SKM-1 (cell line): ENCODE measurements at regions not wholly inside any gene's neighbourhood (a gene's known extent, or its start where the extent isn't known, plus 50 kb on each side); places are given as distances from the start of the nearest gene placed in this dataset.
A peak's percentile ranks its signal among the peaks of the same experiment; 100 is the strongest.

Experiments
- DNase-seq: peaks from one replicate; lab custom pipeline; 2025; ENCODE audit not compliant: unreplicated experiment; lab: John Stamatoyannopoulos, UW

DNA sequence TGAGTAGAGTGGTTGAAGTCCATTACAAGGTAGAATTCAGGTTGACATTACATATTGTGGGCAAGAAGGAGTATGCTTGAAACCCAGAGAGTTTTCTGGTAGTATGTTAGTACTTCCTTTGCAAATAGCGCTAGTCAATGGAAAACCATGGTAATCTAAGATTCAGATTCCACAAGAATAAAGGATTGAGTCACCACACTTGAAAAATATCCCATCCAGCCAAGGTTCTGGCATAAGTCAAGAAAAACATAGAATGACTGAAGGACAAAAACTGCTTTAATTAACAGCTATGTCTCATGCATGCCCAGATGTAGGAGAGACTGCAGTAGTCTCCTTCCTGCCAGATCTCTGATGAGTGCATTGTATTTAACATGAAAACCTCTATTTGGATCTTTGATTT, 469.8 kb downstream of the BMP2 start:
- no peak for DNase-seq

DNA sequence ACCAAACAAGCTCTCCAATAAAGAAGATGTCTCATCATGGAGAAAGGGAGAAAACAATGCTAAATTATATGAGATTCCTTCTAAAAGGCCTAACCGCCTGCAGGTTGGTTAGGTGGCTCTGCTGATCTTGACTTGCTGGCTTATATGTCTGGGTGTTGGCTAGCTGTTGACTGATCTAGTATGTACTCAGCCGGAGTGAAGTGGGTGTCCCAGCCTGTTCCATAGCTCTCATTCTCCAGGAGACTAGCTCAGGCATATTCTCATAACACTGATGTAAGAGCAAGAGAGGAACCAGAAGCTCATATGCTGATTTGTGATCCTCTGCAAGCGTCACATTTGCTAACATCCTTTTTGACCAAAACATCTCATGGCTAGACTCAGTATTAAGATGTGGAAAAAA, 473.0 kb downstream of the BMP2 start:
- no peak for DNase-seq

DNA sequence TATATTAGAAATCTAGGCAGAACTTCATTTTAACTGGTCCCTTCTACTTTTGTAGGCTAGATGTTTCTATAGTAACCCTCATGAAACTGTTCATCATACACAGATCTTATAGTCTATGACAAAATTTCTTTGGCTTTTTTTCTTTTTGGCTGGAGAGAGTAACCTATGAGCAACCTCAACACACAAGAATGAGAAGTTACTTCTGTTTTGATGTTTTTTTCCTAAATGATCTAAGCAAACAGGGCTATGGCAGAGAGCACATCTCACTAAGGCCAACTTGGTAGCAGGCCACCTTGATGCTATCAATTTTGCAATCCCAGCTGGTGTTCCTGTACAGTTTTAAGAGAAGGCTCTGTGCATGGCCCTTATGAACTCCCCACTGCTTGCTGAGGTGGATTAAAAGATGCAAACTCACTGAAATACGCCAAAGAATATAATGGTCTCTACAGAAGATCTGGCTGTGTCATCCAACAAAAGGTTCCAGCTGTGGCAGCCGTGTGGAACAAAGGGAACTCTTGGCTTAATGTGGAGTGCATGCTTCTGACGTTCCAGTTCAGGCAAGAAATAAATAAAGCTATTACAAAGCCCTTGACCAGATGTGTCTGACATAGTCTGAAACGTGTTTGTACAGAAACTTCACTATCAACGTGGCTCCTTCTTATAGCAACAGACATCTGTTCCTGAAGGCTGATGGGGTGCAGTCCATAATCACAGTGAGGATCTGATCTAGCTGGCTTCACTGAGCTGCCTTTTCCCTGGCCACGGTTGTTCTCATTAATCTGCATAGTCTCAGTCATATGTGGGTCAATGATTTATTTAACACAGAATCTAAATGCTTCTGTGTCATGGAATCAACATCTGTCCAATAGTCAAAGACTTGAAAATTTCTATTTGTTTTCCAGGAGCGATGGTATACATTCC, 481.1 kb downstream of the BMP2 start:
- DNase-seq = no peak

DNA sequence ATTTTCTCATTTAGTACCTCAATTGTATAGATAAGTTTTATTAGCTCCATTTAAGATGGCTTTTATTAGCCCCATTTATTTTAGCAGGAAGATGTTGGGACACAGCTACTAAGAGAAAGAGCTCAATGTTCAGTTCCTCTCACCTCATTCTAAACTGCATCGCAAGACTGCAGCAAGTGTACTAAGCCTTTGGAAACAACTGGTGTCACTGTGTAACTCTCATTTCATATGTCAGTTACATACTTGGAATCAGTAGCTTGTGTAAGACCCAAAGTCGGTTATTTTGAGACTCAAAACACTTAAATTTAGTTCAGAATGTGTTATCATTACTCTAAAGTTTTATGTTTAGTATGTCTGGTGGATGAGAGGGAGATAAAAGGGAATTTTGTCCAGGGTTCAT, 482.9 kb downstream of the BMP2 start:
- no peak for DNase-seq

DNA sequence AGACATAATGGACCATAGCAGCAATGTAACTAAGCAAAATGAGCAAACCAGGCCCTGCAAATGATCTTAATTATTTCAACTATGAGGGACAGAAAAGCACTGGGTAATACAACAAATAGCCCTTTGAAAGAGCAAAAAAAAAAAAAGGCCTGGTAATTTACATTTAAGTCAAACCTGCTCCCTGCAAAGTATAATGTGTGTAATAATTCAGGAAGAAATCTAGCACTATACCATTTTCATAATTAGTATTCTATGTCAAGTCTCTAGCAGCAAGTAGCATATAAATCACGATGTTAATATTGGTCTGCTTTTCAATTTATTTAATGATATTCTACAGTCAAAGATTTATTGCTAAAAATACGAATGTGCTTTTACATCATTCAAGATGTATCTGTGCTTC, 489.6 kb downstream of the BMP2 start:
- DNase-seq = no peak

DNA sequence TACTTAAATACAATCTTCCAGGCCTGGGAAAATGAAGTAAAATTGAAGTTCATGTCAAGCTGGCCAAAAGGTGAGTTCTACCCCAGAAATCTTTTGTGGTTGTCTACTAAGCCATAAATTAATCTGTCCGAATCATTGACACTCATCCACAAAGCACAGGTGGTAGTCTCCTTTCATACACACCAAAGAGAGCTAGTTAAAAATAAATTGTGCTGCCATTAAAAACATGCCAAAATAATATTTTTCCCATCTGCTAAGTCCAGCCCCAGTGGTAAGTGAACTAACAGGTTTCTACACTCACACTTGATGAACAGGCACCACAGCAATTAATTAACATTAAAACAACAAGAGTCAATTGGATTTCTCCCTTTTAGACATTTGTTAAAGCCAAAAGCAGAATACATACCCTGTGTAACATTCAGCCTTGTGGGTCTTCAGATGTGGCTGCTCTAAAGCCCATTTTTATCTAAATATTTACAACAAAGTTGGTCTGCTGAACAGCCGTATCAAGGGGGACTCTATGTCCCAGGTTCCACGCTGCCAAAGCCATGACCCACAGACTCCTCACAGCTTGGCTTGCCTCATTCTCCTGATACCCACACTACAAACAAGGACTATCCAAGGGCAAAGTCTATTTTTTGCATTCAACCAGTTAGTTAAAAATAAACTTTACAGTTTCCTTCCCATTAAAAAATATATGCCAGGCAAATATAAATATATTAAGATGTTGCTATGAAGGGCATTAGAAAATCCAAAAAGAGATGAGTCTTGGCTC, 490.4 kb downstream of the BMP2 start:
- DNase-seq = no peak

DNA sequence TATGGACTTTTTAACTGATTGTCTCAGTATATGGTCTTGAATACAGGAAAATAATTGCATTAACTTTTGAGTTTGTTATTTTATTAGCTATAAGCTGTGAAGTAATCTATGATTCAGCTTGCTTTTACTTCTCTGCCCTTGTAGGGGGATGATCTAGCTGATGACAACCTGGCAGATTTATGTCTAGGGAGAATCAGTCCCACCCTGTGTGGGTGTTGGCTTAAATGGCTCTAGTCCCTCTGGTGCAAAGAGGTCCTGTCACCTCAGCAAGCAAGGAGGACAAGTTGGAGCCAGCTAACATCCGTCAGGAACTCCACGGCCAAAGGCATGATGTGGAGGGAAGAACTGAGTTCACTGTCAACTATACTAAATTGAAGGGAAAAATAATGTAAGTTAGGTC, 495.3 kb downstream of the BMP2 start:
- DNase-seq = no peak

DNA sequence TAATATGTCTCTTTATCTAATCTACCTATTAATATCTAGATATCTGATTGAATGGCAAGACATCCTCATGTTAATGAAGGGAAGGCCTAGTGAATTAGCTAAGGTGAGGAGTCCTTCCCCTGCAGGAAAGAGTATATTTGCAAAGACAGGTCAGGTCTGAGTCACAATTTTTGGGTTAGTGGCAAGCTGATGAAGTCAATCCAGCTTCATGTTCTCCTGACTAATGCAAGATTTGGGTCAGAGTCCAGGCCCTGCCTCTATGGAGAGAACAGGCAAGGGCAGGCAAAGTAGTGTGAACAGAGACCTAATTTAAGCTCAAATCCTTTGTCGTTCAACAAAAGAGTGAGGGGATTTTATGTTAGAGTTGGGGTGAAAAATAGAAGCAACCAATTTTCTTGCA, 496.7 kb downstream of the BMP2 start:
- no peak for DNase-seq

DNA sequence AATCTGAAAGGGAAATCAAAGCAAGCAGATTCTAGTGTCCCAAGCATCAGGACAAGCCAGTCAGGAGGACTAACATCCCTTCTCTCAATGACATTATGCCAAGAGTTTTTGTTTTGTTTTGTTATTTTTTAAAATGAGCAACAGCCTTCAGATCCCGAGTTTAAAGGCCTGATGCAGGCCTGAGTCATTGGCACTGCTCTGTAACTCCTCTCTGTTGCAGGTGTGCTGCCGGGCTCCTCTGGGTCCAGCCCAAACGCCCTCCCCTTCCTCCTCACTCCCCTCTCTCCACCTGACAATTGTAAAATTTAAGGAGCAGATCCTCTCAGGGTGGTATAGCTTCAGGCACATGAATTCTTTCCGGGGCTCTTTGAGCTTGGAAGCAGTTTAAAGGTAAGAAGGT, 502.0 kb downstream of the BMP2 start:
- no peak for DNase-seq

DNA sequence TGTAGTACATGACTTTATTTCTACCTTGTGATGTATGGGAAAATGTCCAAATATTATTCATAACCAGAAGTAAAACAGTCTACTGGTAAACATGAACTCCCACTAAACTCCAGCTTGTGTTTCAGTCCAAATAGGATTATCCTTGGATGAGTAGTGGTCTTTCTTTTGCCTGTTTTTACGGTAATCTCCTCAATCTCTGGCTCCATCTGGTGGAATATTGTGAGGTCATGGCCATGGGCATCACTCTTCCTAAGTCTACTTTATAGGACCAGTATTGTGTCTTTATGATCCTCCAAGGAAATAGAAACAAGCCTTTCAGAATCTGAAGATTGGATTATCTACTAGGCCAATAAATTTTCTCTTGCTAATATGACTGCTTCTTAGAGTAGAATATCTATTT, 505.0 kb downstream of the BMP2 start:
- no peak for DNase-seq

DNA sequence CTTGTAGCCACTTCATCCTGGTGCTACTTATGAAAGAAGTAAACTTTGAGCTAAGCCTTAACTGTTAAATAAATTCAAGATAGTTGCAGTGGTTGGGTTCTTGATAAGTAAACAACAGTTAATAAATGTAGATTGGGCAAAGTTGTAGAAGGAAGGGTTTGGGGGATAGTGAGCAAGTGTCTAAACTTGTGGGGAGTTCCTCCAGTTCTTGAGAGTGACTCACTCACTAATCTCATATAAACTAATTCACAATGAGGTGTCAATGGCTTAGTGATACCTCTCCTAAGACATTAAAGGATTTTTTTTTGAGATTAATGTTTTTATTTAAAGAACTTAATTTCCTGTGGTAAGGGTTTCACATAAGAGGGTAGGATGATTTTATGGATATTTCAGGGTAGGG, 507.4 kb downstream of the BMP2 start:
- DNase-seq = no peak

DNA sequence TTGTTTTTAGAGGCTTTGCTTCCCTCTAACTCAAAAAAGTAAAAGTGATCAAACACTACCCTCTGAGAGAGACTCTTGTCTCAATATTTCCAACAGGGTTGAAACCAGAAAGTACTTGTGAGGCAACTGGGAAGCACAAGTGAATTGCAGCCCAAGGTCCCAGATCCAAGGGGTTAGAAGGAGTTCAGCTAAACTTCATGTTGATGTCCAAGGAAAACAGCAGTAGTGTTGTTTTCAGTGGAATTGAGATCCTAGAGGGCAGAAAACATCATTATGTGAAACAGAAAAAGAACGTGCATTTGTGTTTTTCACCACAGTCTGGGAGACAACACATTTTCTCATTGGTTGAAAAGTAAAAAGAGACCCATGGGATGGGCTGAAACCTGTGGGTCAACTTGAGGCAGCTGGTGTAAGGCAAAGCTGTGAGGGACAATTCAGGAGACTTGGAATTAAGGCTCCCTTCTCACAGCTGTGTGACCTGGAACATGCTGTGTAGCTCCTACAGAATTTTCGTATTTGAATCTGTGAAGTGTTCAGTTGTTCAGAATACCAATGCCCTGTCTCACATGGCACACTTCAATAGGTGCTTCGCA, 508.3 kb downstream of the BMP2 start:
- no peak for DNase-seq

DNA sequence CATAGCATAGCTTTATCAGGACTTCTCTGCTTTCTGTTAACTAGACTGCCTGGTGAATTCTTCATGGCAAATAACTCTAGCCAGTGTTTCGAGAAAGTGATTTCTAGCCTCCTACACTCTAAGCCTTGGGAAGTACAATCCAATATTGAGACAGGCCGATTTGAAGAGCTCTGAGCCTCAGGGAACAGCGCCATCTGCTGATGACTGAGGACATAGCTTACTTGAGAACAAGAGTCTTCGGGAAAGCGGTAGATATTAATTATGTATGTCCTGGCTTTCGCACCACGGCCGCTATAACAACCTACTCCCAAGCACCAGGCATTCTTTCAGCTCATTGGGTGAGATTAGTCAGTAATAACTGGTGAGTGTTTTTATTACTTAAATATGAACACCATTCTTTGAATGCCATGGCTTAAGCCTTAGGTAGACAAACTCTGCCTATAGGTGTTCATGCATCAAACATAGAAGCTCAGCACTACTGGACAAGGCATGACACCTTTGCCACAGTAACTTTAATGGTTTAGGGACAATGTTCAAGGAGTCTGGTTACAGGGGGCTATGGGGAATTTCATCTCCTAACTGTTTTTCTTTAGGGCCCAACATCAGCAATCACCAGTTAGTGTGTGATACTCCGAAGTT, 518.6 kb downstream of the BMP2 start:
- peak; percentile 0 for DNase-seq

DNA sequence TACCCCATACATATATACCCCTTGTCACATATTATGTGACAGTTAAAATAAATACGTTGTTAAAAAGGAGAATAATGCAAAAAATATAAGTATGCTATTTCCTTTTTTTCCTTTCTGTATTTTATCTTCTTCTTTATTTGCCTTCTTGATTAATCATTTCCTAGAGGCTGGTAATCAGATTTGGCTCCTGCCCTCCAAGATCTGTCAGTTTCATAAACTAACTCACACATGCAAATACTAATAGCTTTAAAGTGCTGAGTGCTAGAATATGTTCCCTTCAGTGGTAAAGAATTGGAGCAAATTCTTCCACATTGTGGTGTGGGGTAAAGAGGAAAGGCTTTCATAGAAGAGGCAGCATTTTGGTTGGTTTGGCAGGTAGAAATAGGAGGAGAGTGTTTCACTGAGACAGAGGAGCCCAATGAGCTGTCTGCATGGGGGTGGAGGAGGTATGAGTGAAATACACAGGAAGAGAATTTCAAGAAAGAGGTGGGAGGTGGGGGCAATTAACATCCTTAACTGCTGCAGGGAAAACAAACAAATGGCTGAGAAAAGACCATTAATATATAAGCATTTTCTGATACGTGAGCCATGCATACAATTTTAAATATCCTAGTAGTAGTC, 523.9 kb downstream of the BMP2 start:
- DNase-seq = no peak

DNA sequence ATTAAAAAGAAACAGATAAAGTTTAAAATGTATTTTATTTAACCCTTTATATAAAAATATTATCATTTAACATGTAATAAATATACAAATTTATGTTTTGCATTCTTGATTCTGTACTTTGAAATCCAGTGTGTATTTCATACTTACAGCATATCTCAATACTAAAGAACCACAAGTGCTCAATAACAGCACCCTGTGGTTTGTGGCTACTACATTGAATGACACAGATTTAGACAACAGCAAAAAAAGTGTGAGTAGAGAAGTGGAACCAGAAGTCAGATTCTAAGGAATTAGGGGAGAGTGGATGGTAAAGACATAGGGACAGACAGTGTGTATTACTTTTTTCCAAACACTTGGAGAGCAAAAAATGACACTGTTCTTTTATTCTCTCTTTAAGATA, 524.5 kb downstream of the BMP2 start:
- no peak for DNase-seq

DNA sequence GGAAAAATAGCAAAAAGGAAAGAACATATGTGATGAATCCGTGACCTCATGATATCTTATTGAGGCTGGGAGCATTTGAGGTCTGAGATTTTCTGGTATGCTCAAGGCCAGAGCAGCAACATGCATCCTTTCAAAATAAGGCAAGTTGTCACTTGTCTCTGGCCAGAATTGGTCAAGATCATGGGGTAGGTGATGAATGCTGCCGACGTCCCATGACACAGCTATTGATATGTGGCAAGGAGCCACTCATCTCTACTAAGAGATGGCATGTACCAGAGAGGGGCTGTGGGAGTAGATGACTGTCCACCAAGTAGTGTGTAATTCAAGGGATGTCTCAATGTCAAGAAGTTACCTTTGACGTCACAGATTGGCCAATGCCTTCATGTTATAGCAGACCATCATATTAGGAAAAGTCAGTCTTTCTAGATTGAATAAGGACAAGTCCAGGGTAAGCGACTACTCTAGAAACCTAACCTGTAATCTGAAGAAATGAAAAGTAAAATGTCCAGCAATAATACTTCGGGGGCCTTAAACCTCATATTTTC, 527.4 kb downstream of the BMP2 start:
- DNase-seq = no peak

DNA sequence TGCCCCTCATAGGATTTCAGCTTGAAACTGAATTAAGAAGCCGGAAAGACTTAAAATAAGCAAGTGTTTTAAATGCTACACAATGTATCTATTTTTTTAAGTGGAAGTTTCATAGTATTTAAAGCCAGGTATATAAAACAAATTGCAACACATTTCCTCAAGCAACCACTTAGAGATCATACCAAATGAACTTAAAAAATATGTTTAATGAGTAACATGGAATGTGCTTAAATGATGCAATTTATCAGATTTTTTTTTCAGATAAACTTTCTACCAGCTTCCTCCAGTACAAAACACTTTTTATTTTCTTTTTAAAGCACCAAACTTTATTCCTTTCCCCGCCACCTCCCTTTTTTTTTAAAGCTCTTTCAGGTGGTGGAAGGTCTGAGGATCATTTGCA, 534.3 kb downstream of the BMP2 start:
- DNase-seq = no peak

DNA sequence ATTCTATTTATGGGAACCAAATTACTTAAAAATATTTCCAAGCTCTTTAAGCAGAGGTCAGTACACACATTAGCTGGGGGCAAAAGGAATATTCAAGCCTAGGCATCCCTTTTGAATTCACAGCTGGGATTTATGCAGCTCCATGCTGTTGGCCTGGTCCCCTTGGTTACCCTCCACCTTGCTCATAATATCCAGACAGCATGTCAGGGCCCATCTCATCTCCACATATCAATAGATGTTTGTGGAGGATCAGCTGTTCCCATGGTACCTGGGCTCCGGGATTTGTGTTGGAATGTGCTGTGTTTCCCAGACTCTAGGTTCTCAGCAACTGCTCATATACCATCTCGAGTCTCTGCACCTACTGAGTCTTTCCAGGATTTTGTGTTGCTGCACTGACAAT, 534.8 kb downstream of the BMP2 start:
- DNase-seq = no peak

DNA sequence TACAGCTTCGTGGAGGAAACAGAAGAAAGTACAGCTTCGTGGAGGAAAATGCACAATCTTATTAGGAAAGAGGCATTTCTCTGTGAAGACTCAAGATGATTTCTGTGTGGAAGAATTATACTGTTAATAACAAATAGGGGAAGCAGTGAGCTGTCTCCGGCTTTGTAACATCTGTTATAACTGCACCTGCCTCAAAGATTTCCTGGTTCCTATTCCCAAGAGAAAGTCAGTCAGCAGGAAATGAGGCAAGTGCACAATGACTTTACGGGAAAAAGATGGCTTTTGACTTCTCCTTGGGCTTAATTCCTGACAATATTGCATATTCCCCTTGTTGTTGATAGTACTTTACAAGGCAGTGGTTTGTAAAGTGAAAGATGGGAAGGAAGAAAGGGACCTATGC, 538.5 kb downstream of the BMP2 start:
- no peak for DNase-seq

DNA sequence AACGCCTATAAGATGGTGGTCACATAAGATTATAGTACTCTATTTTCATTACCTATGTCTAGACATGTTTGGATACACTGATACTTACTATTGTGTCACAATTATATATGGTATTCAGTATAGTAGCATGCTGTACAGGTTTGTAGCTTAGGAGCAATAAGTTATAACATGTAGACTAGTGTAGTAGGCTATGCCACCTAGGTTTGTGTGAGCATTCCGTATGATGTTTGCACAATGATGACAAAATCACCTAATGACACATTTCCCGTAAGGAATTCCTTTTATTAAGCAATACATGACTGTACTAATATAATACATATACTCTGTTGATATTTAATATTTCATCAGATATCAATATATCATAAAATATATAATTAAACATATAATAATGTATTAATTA, 540.7 kb downstream of the BMP2 start:
- no peak for DNase-seq

DNA sequence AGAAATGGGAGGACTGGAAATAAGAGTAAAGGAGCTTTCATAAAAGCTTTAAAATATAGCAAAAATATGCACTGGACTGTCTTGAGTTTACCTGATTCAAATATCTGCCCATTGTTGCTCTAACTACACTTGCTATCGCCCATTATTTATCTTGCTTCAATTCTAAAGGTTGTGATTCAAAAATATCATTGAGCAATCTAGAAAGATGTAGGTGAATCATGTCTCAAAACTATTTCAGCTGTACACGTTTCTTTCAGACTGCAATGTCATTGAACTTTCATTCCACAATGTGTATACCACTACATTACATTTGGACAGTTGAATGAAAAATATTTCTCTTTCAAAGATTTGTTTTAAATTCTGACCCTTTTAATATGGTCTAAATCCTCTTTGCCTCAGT, 545.6 kb downstream of the BMP2 start:
- no peak for DNase-seq
